ENCODE measurements at regions not wholly inside any gene's neighbourhood (a gene's known extent, or its start where the extent isn't known, plus 50 kb on each side); places are given as distances from the start of the nearest gene placed in this dataset.

- Mint-ChIP-seq H3K4me1 (no peaks in the 10 kb centered on the region), H3K9me3 (no peaks in the 10 kb centered on the region), H3K4me3 (no peak overlapping the region), H3K36me3 (no peaks in the 10 kb centered on the region), H3K27me3 (ENCODE audit: low read depth) (no peaks in the 10 kb centered on the region), H3K27ac (no peak overlapping the region)
- ATAC-seq (no peak), DNase-seq (ENCODE audit: low spot score) (no peak)
- ChIA-PET CTCF (no interaction called here), POLR2A (no interaction called here)
- TF ChIP-seq TEAD1 (CRISPR knock-in tag; IDR thresholded peaks at IDR 0.05) (no peak), ZNF532 (CRISPR knock-in tag; IDR thresholded peaks at IDR 0.05; ENCODE audit: borderline replicate concordance) (no peak), ELF4 (CRISPR knock-in tag; IDR thresholded peaks at IDR 0.05; ENCODE audit: low read depth) (no peak), CBFB (CRISPR knock-in tag; IDR thresholded peaks at IDR 0.05; ENCODE audit: low read depth) (no peak), GRHL2 (CRISPR knock-in tag; IDR thresholded peaks at IDR 0.05; ENCODE audit: insufficient replicate concordance, severe bottlenecking) (no peak)
- TF ChIP-seq, protein P1, sequence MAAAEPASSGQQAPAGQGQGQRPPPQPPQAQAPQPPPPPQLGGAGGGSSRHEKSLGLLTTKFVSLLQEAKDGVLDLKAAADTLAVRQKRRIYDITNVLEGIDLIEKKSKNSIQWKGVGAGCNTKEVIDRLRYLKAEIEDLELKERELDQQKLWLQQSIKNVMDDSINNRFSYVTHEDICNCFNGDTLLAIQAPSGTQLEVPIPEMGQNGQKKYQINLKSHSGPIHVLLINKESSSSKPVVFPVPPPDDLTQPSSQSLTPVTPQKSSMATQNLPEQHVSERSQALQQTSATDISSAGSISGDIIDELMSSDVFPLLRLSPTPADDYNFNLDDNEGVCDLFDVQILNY (CRISPR knock-in tag; IDR thresholded peaks at IDR 0.05): no peak
- TF ChIP-seq, protein P2, sequence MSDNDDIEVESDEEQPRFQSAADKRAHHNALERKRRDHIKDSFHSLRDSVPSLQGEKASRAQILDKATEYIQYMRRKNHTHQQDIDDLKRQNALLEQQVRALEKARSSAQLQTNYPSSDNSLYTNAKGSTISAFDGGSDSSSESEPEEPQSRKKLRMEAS (CRISPR knock-in tag; IDR thresholded peaks at IDR 0.05): no peak
Measured at GRCh38 chr1:219476116-219476515, 136.8 kb downstream of the ZC3H11B start.

- no peak for DNase-seq (ENCODE audit: low spot score)
- Mint-ChIP-seq H3K4me3 (no peak overlapping the region), H3K36me3 (no peaks in the 10 kb centered on the region), H3K9me3 (no peaks in the 10 kb centered on the region), H3K27me3 (ENCODE audit: low read depth) (no peaks in the 10 kb centered on the region), H3K4me1 (no peaks in the 10 kb centered on the region), H3K27ac (no peak overlapping the region)
- no peak for ATAC-seq
- ChIA-PET CTCF (no interaction called here), POLR2A (no interaction called here)
- TF ChIP-seq SMAD3 (CRISPR knock-in tag; IDR thresholded peaks at IDR 0.05; ENCODE audit: borderline replicate concordance) (no peak), JUN (CRISPR knock-in tag; IDR thresholded peaks at IDR 0.05) (no peak), TP53 (CRISPR knock-in tag; IDR thresholded peaks at IDR 0.05) (no peak), ZNF423 (CRISPR knock-in tag; IDR thresholded peaks at IDR 0.05) (no peak), ARID4B (CRISPR knock-in tag; IDR thresholded peaks at IDR 0.05; ENCODE audit: borderline replicate concordance) (no peak)
- TF ChIP-seq, protein P3, sequence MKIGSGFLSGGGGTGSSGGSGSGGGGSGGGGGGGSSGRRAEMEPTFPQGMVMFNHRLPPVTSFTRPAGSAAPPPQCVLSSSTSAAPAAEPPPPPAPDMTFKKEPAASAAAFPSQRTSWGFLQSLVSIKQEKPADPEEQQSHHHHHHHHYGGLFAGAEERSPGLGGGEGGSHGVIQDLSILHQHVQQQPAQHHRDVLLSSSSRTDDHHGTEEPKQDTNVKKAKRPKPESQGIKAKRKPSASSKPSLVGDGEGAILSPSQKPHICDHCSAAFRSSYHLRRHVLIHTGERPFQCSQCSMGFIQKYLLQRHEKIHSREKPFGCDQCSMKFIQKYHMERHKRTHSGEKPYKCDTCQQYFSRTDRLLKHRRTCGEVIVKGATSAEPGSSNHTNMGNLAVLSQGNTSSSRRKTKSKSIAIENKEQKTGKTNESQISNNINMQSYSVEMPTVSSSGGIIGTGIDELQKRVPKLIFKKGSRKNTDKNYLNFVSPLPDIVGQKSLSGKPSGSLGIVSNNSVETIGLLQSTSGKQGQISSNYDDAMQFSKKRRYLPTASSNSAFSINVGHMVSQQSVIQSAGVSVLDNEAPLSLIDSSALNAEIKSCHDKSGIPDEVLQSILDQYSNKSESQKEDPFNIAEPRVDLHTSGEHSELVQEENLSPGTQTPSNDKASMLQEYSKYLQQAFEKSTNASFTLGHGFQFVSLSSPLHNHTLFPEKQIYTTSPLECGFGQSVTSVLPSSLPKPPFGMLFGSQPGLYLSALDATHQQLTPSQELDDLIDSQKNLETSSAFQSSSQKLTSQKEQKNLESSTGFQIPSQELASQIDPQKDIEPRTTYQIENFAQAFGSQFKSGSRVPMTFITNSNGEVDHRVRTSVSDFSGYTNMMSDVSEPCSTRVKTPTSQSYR (CRISPR knock-in tag; IDR thresholded peaks at IDR 0.05): no peak
- TF ChIP-seq, protein P4, sequence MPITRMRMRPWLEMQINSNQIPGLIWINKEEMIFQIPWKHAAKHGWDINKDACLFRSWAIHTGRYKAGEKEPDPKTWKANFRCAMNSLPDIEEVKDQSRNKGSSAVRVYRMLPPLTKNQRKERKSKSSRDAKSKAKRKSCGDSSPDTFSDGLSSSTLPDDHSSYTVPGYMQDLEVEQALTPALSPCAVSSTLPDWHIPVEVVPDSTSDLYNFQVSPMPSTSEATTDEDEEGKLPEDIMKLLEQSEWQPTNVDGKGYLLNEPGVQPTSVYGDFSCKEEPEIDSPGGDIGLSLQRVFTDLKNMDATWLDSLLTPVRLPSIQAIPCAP (CRISPR knock-in tag; IDR thresholded peaks at IDR 0.05): no peak
- TF ChIP-seq, protein P5, sequence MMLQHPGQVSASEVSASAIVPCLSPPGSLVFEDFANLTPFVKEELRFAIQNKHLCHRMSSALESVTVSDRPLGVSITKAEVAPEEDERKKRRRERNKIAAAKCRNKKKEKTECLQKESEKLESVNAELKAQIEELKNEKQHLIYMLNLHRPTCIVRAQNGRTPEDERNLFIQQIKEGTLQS (CRISPR knock-in tag; conservative IDR thresholded peaks at IDR 0.05): no peak
Measured at GRCh38 chr1:219472596-219472995, 140.3 kb downstream of the ZC3H11B start.
